Activated CD4-positive, alpha-beta T cell treated with anti-CD3 and anti-CD28 coated beads for 36 hours (primary cell): ENCODE measurements at regions not wholly inside any gene's neighbourhood (a gene's known extent, or its start where the extent isn't known, plus 50 kb on each side); places are given as distances from the start of the nearest gene placed in this dataset.
A peak's percentile ranks its signal among the peaks of the same experiment; 100 is the strongest.
"Not testable (repeated sequence)": the region's sequence is repeated elsewhere in the genome, so short reads cannot be mapped to it uniquely, and the experiment has no call there.

Experiments
- ATAC-seq: fragments of 200-7000 bp; cut with Tn5 transposase; one replicate; pipeline ENCODE4 v1.10.0; 2021; ENCODE audit warnings: mild to moderate bottlenecking, moderate library complexity
- CTCF ChIA-PET: fragments of 350-600 bp; sonication (Branson Sonifier 250); formaldehyde crosslinking; loops from one replicate; lab custom pipeline; 2021; ENCODE audit warnings: antibody characterized with exemption; lab: Charles Lee
- POLR2A ChIA-PET: fragments of 350-600 bp; sonication (Branson Sonifier 250); formaldehyde crosslinking; loops from one replicate; lab custom pipeline; 2021; ENCODE audit warnings: antibody characterized with exemption, inconsistent platforms; lab: Charles Lee
- DNase-seq: peaks from one replicate; pipeline ENCODE4 v3.0.0-alpha.2; 2020
- H3K27ac Mint-ChIP-seq: one replicate; pipeline ENCODE4 v1.8.0; 2021; ENCODE audit warnings: mixed read lengths
- H3K27me3 Mint-ChIP-seq: one replicate; pipeline ENCODE4 v1.8.0; 2021; ENCODE audit warnings: mixed read lengths
- H3K36me3 Mint-ChIP-seq: one replicate; pipeline ENCODE4 v1.8.0; 2021; ENCODE audit warnings: low read depth, mixed read lengths
- H3K4me1 Mint-ChIP-seq: one replicate; pipeline ENCODE4 v1.8.0; 2021; ENCODE audit warnings: mixed read lengths
- H3K4me3 Mint-ChIP-seq: one replicate; pipeline ENCODE4 v1.8.0; 2021; ENCODE audit warnings: mild to moderate bottlenecking, moderate library complexity, mixed read lengths
- H3K9me3 Mint-ChIP-seq: one replicate; pipeline ENCODE4 v1.8.0; 2021; ENCODE audit warnings: low read depth, mixed read lengths
- intact Hi-C, 2 experiments: fragments of 100-400 bp; cut with DNase I in 1 of 2; cut with micrococcal nuclease in 1 of 2; formaldehyde crosslinking; loops; one replicate each; pipeline versions ENCODE4 v1.14.2 to v1.15.1; 2022 to 2024; cut with DNase I, micrococcal nuclease

DNA sequence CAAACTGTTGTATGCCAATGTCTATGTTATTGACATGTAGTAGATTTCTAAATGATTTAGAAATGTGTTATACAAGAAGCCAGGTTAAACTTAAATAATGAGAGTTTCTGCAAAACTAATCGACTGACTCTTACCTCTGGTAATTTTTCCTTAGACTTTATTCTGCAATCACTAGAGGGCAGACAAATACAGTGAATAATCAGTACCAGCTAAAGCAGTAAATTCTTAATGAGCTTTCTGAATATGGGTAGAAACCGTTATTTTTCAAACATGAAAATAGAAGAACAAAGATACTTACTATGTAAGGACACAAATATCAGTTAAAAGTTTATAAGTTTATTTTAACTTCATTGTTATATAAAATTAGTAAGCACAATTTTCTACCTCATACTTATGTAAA lies 97.9 kb upstream of the RGS1 start:
- CTCF ChIA-PET, result interaction anchor here (0.6 to 1.9 kb wide), 22 partner anchors 11 to 541 kb away, joined by 3 to 19 read pairs (median 4); no protein-coding TSS in a partner anchor

GRCh38 chr1:192485692-192486436 lies 89.7 kb upstream of the RGS1 start:
- intact Hi-C loops, result no loop called here
- Mint-ChIP-seq H3K9me3 (no peaks in the 10 kb centered on the region), H3K4me1 (peaks cover 6% of the 10 kb centered on the region), H3K36me3 (peaks cover 3% of the 10 kb centered on the region), H3K4me3 (no peak overlapping the region), H3K27me3 (no peaks in the 10 kb centered on the region), H3K27ac (no peak overlapping the region)
- DNase-seq (no peak), ATAC-seq (no peak)
- POLR2A ChIA-PET, result no interaction called here
- CTCF ChIA-PET, result no interaction called here

More for the DNA sequence above, 97.9 kb upstream of the RGS1 start:
- peak; percentile 67 for ATAC-seq
- POLR2A ChIA-PET, result no interaction called here
- DNase-seq, result no peak
- Mint-ChIP-seq H3K4me3 (no peak overlapping the region), H3K27ac (no peak overlapping the region), H3K9me3 (no peaks in the 10 kb centered on the region), H3K27me3 (no peaks in the 10 kb centered on the region), H3K36me3 (no peaks in the 10 kb centered on the region), H3K4me1 (peaks cover 2% of the 10 kb centered on the region)
- intact Hi-C loops, result loop anchor here (1.0 to 10.0 kb wide), 4 partner anchors 40 to 647 kb away; partner anchors contain the start of gene CDC73 (in 1 of the 2)

GRCh38 chr1:192488058-192488457 lies 87.5 kb upstream of the RGS1 start:
- Mint-ChIP-seq H3K36me3 (peaks cover 3% of the 10 kb centered on the region), H3K9me3 (no peaks in the 10 kb centered on the region), H3K4me3 (no peak overlapping the region), H3K27me3 (no peaks in the 10 kb centered on the region), H3K27ac (no peak overlapping the region), H3K4me1 (peaks cover 6% of the 10 kb centered on the region)
- intact Hi-C loops, result no loop called here
- no peak for ATAC-seq
- ChIA-PET CTCF (no interaction called here), POLR2A (no interaction called here)
- DNase-seq, result no peak

GRCh38 chr1:192489047-192489446 lies 86.5 kb upstream of the RGS1 start:
- intact Hi-C loops, result no loop called here
- H3K9me3 Mint-ChIP-seq, result no peaks in the 10 kb centered on the region
- H3K4me1 Mint-ChIP-seq, result peaks cover 6% of the 10 kb centered on the region
- peaks cover under 1% of the 10 kb centered on the region for H3K36me3 Mint-ChIP-seq
- DNase-seq (no peak), ATAC-seq (no peak)
- ChIA-PET CTCF (interaction anchor here (0.8 kb wide), 1 partner anchor 354 kb away, joined by 3 read pairs; no protein-coding TSS in a partner anchor), POLR2A (no interaction called here)
- H3K27ac Mint-ChIP-seq, result no peak overlapping the region
- H3K4me3 Mint-ChIP-seq, result no peak overlapping the region
- no peaks in the 10 kb centered on the region for H3K27me3 Mint-ChIP-seq

GRCh38 chr1:192489748-192490147 lies 85.8 kb upstream of the RGS1 start:
- H3K27me3 Mint-ChIP-seq, result no peaks in the 10 kb centered on the region
- peak; percentile 36 for DNase-seq
- H3K36me3 Mint-ChIP-seq, result no peaks in the 10 kb centered on the region
- peaks cover 6% of the 10 kb centered on the region for H3K4me1 Mint-ChIP-seq
- ChIA-PET POLR2A (no interaction called here), CTCF (interaction anchor here (0.8 kb wide), 2 partner anchors 121 to 353 kb away, joined by 3 read pairs; no protein-coding TSS in a partner anchor)
- no peak overlapping the region for H3K27ac Mint-ChIP-seq
- intact Hi-C loops, result no loop called here
- no peak overlapping the region for H3K4me3 Mint-ChIP-seq
- peak; percentile 73 for ATAC-seq
- no peaks in the 10 kb centered on the region for H3K9me3 Mint-ChIP-seq

DNA sequence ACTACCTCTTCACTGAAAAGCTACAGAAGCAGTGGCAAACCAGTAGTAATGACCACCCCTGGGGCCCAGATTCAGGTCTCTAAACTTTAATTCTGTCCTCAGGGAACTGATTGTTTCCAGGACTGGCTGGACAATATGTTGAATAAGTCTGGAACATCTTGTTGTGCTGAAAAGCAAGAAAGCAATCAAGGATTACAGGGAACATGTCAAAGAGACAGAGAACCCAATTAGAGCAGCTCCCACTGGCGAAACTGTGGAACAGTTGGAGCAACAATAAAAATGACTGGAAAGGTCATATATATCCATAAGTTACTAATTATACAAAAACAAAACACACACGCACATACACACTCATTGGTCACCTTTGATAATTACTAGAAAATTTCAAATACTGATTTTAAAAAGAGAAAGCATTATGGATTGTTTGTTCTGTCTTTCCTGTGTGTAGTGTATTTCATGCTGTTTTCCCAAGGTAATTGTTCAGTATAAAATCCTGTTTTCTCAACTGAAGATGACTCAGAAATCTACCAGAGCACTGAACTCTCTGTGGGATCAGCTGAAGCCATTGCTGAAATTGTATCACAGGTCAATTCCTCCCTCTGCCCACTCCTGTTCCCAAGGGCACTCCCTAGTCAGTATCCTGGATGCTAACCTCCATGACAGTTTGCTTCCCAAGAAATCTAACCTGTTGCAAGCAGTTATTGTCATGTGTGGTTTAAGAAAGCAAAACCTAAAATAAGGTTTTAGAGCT lies 83.6 kb upstream of the RGS1 start:
- Mint-ChIP-seq H3K9me3 (no peaks in the 10 kb centered on the region), H3K27me3 (no peaks in the 10 kb centered on the region), H3K4me3 (no peak overlapping the region), H3K36me3 (no peaks in the 10 kb centered on the region), H3K27ac (no peak overlapping the region), H3K4me1 (peaks cover 10% of the 10 kb centered on the region)
- ChIA-PET POLR2A (no interaction called here), CTCF (interaction anchor here (0.7 to 2.8 kb wide), 5 partner anchors 15 to 127 kb away, joined by 3 to 13 read pairs (median 3); no protein-coding TSS in a partner anchor)
- DNase-seq (no peak), ATAC-seq (no peak)
- intact Hi-C loops, result no loop called here

GRCh38 chr1:192493584-192493983 lies 82.0 kb upstream of the RGS1 start:
- Mint-ChIP-seq H3K4me3 (no peak overlapping the region), H3K36me3 (no peaks in the 10 kb centered on the region), H3K9me3 (no peaks in the 10 kb centered on the region), H3K27me3 (no peaks in the 10 kb centered on the region), H3K4me1 (peaks cover 18% of the 10 kb centered on the region), H3K27ac (no peak overlapping the region)
- intact Hi-C loops, result no loop called here
- POLR2A ChIA-PET, result no interaction called here
- ATAC-seq, result no peak
- CTCF ChIA-PET, result interaction anchor here (1.4 to 2.8 kb wide), 2 partner anchors 19 to 112 kb away, joined by 4 to 13 read pairs; no protein-coding TSS in a partner anchor
- no peak for DNase-seq

DNA sequence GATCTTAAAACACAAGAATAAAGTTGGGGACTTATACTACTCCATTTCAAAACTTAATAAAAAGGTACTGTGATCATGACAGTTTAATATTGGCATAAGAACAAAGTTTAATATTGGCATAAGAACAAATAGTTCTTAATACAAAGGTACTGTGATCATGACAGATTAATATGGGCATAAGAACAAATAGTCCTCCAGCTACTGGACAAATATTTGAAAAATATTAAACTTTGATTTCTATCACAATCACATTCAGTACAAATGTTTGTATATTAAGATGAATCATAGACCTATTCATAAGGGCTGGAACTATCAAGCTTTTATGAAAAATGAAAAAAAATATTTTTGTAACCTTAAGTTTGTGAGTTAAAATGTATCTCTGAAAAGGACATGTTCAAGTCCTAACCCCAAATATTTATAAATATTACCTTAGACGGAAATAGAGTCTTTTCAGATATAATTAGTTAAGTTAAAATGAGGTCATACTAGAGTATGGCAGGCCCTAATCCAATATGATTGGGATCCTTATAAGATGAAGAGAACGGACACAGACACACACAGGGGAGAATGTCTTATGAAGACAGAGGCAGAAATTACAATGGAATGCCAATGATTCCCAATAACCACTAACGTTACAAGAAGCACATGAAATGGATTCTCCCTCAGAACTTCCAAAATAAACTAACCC lies 79.1 kb upstream of the RGS1 start:
- Mint-ChIP-seq H3K36me3 (no peaks in the 10 kb centered on the region), H3K4me3 (no peak overlapping the region), H3K27ac (no peak overlapping the region), H3K4me1 (peaks cover 12% of the 10 kb centered on the region), H3K27me3 (no peaks in the 10 kb centered on the region), H3K9me3 (no peaks in the 10 kb centered on the region)
- no peak for ATAC-seq
- intact Hi-C loops, result no loop called here
- POLR2A ChIA-PET, result no interaction called here
- CTCF ChIA-PET, result interaction anchor here (1.1 kb wide), 1 partner anchor 22 kb away, joined by 3 read pairs; no protein-coding TSS in a partner anchor
- DNase-seq, result no peak

- Mint-ChIP-seq H3K9me3 (no peaks in the 10 kb centered on the region), H3K27me3 (no peaks in the 10 kb centered on the region), H3K36me3 (no peaks in the 10 kb centered on the region), H3K4me3 (no peak overlapping the region), H3K4me1 (peaks cover 12% of the 10 kb centered on the region), H3K27ac (no peak overlapping the region)
- CTCF ChIA-PET, result interaction anchor here (1.1 kb wide), 1 partner anchor 14 kb away, joined by 3 read pairs; no protein-coding TSS in a partner anchor
- intact Hi-C loops, result no loop called here
- ATAC-seq, result no peak
- DNase-seq, result no peak
- POLR2A ChIA-PET, result interaction anchor here (0.6 kb wide), 2 partner anchors 22 to 36 kb away, joined by 3 read pairs; no protein-coding TSS in a partner anchor
These were observed 78.3 kb upstream of the RGS1 start for GRCh38 chr1:192497214-192497794.

DNA sequence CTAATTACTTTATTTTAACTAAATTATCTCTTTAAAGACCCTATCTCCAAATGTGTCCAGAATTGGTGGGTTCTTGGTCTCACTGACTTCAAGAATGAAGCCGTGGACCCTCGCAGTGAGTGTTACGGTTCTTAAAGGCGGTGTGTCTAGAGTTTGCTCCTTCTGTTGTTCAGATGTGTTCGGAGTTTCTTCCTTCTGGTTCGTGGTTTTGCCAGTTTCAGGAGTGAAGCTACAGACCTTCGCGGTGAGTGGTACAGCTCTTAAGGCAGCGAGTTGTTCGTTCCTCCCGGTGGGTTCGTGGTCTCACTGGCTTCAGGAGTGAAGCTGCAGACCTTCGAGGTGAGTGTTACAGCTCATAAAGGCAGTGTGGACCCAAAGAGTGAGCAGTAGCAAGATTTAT lies 77.5 kb upstream of the RGS1 start:
- intact Hi-C loops, ATAC-seq: not testable (repeated sequence)
- CTCF ChIA-PET, result interaction anchor here (0.6 to 1.3 kb wide), 3 partner anchors 14 to 191 kb away, joined by 3 to 4 read pairs (median 3); no protein-coding TSS in a partner anchor

More for the DNA sequence above, 77.5 kb upstream of the RGS1 start:
- not testable (repeated sequence) for H3K4me3 Mint-ChIP-seq, H3K36me3 Mint-ChIP-seq, H3K27ac Mint-ChIP-seq, H3K9me3 Mint-ChIP-seq, H3K27me3 Mint-ChIP-seq, DNase-seq
- POLR2A ChIA-PET, result interaction anchor here (0.6 to 0.7 kb wide), 2 partner anchors 21 to 74 kb away, joined by 3 read pairs; no protein-coding TSS in a partner anchor
- peaks cover 12% of the 10 kb centered on the region for H3K4me1 Mint-ChIP-seq
